Stomach (tissue), 8 donors: ENCODE measurements at regions not wholly inside any gene's neighbourhood (a gene's known extent, or its start where the extent isn't known, plus 50 kb on each side); places are given as distances from the start of the nearest gene placed in this dataset.
A peak's percentile ranks its signal among the peaks of the same experiment; 100 is the strongest.

Experiments
- DNase-seq, 2 donors: peaks; one replicate each; pipeline versions ENCODE4 v3.0.0 to v3.0.0-alpha.2; 2013 to 2019
- H3K27ac ChIP-seq, 5 donors: fragments of 200-600 bp in 4 of 5; sonication (generic) in 4 of 5; one replicate each; pipeline ENCODE4 v1.5.1; 2013 to 2019; ENCODE audit warnings: mild to moderate bottlenecking in 1 of 5, moderate library complexity in 1 of 5
- H3K27me3 ChIP-seq, 3 donors: fragments of 200-600 bp; sonication (generic); one replicate each; pipeline ENCODE4 v1.5.1; 2017 to 2019; ENCODE audit warnings: mixed run types in 1 of 3
- H3K36me3 ChIP-seq, 4 donors: fragments of 200-600 bp; sonication (generic); 1 replicate in 3 of 4; 2 replicates in 1 of 4; pipeline ENCODE4 v1.5.1; 2016 to 2019
- H3K4me1 ChIP-seq, 4 donors: fragments of 200-600 bp; sonication (generic); one replicate each; pipeline ENCODE4 v1.5.1; 2016 to 2019
- H3K4me3 ChIP-seq, 4 donors: fragments of 200-600 bp; sonication (generic) in 3 of 4; one replicate each; pipeline ENCODE4 v1.5.1; 2016 to 2019; ENCODE audit warnings: mild to moderate bottlenecking in 1 of 4
- H3K9me3 ChIP-seq, 4 donors: fragments of 200-600 bp; sonication (generic); one replicate each; pipeline ENCODE4 v1.5.1; 2016 to 2019
- EP300 ChIP-seq: sonication (generic); formaldehyde crosslinking; IDR thresholded peaks from one replicate; pipeline ENCODE4 v1.6.1; 2017; ENCODE audit warnings: antibody characterized with exemption
- POLR2A ChIP-seq, 4 donors: fragments of 450-650 bp; IDR thresholded peaks; one replicate each; pipeline ENCODE4 v1.6.1; 2016; ENCODE audit warnings: antibody characterized with exemption in 4 of 4, control low read depth in 2 of 4, mild to moderate bottlenecking in 1 of 4, moderate library complexity in 1 of 4
- POLR2AphosphoS5 ChIP-seq, 3 donors: sonication (generic); formaldehyde crosslinking; IDR thresholded peaks; one replicate each; pipeline ENCODE4 v1.6.1; 2016; ENCODE audit warnings: antibody characterized with exemption in 3 of 3
- WGBS, 5 donors: extraction: QIAGEN DNeasy Blood & Tissue Kit in 3 of 5; methylation state at CpG; one replicate each; pipeline versions ENCODE4 v1.1.5 to v1.1.7; 2013 to 2018; 5-methylcytosine and 5-hydroxymethylcytosine counted together
- intact Hi-C: fragments of 100-400 bp; cut with DNase I; formaldehyde crosslinking; loops from one replicate; pipeline ENCODE4 v1.15.1; 2023; ENCODE audit warnings: low total_unique reads
- TF ChIP-seq, protein P1 (sequence below), 7 experiments: fragments of 450-650 bp in 4 of 7; fragments of 200-600 bp in 3 of 7; sonication (generic) in 3 of 7; IDR thresholded peaks; one replicate each; pipeline ENCODE4 v1.5.1; 2016 to 2019; ENCODE audit warnings: antibody characterized with exemption in 7 of 7, control low read depth in 2 of 7, mild to moderate bottlenecking in 1 of 7
- donor health status: healthy with polysubstance abuse.
- donor health status: Bipolar disorder and iron deficiency.
- donor health status: healthy.

- intact Hi-C loops, result no loop called here
Measured at GRCh38 chrX:9393571-9393970, 71.3 kb upstream of the TBL1X start.

GRCh38 chrX:9394212-9394611 is 70.6 kb upstream of the TBL1X start:
- no peak overlapping the region for H3K4me3 ChIP-seq
- 75 to 89% (median 84%) methylated on average over 10 to 12 of the region's 12 CpGs for whole genome bisulfite sequencing, 5 donors
- no peaks in the 10 kb centered on the region for H3K27me3 ChIP-seq
- no peaks in the 10 kb centered on the region for H3K36me3 ChIP-seq
- TF ChIP-seq, protein P1, sequence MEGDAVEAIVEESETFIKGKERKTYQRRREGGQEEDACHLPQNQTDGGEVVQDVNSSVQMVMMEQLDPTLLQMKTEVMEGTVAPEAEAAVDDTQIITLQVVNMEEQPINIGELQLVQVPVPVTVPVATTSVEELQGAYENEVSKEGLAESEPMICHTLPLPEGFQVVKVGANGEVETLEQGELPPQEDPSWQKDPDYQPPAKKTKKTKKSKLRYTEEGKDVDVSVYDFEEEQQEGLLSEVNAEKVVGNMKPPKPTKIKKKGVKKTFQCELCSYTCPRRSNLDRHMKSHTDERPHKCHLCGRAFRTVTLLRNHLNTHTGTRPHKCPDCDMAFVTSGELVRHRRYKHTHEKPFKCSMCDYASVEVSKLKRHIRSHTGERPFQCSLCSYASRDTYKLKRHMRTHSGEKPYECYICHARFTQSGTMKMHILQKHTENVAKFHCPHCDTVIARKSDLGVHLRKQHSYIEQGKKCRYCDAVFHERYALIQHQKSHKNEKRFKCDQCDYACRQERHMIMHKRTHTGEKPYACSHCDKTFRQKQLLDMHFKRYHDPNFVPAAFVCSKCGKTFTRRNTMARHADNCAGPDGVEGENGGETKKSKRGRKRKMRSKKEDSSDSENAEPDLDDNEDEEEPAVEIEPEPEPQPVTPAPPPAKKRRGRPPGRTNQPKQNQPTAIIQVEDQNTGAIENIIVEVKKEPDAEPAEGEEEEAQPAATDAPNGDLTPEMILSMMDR (IDR thresholded peaks at IDR 0.05), result no peak
- TF ChIP-seq POLR2AphosphoS5 (IDR thresholded peaks at IDR 0.05), result no peak
- no peak for TF ChIP-seq EP300
- no peak for TF ChIP-seq POLR2A (IDR thresholded peaks at IDR 0.05)
- intact Hi-C loops, result no loop called here
- no peak overlapping the region for H3K27ac ChIP-seq
- DNase-seq, result no peak
- no peaks in the 10 kb centered on the region for H3K4me1 ChIP-seq
- no peaks in the 10 kb centered on the region for H3K9me3 ChIP-seq

More at GRCh38 chrX:9393571-9393970, 71.3 kb upstream of the TBL1X start:
- H3K4me3 ChIP-seq, result no peak overlapping the region
- DNase-seq, result no peak
- H3K9me3 ChIP-seq, result peaks cover 0 to under 1% (median 0%) of the 10 kb centered on the region in 4 donors
- H3K36me3 ChIP-seq, result no peaks in the 10 kb centered on the region
- H3K4me1 ChIP-seq, result no peaks in the 10 kb centered on the region
- no peak overlapping the region for H3K27ac ChIP-seq
- TF ChIP-seq, protein P1 (IDR thresholded peaks at IDR 0.05), result no peak
- no peak for TF ChIP-seq POLR2AphosphoS5 (IDR thresholded peaks at IDR 0.05)
- no peak for TF ChIP-seq EP300
- TF ChIP-seq POLR2A (IDR thresholded peaks at IDR 0.05), result no peak
- no peaks in the 10 kb centered on the region for H3K27me3 ChIP-seq
- WGBS, 5 donors, result 67 to 80% (median 70%) methylated on average over 4 of the region's 4 CpGs

DNA sequence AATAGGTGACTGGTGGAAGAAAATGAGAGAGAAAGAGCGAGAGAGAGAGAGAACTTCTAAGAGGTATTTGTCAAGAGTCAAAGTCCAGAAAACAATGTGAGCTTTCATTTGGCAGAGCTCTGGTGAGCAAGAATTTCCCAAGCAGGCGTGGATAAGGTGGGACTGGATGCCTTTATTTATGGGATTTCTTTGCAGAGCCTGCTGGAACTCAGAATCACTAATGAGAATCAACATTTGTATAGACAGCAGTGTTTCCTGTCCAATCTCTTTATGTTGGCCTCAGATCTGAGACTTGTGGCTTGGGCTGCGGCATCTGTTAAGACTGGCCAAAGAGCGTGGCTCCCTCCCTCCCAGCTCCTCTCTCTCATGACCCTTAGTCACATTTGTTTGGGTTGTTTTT is 67.9 kb upstream of the TBL1X start:
- intact Hi-C loops, result no loop called here

DNA sequence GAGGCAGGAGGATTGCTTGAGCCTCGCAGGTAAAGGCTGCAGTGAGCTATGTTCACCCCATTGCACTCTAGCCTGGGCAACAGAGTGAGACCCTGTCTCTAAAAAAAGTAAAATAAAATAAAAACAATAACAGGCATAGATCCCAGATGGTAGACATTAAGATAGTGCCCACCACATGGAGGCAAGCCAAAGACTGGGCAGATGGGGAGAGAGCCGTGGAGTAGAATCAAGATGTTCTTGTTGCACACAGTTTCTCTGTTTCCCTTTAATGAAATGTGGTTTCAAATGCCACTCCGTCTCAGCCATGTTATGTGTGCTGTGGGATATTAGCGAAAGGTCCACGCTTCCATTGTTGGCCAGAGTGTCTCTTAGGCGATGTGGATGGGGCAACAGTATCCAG is 63.8 kb upstream of the TBL1X start:
- H3K4me1 ChIP-seq, result no peaks in the 10 kb centered on the region
- no peak overlapping the region for H3K4me3 ChIP-seq
- peaks cover 0 to 5% (median 0%) of the 10 kb centered on the region in 4 donors for H3K9me3 ChIP-seq
- intact Hi-C loops, result no loop called here
- no peaks in the 10 kb centered on the region for H3K27me3 ChIP-seq
- H3K36me3 ChIP-seq, result no peaks in the 10 kb centered on the region
- H3K27ac ChIP-seq, result no peak overlapping the region
- no peak for TF ChIP-seq POLR2AphosphoS5 (IDR thresholded peaks at IDR 0.05)
- TF ChIP-seq POLR2A (IDR thresholded peaks at IDR 0.05), result no peak
- no peak for TF ChIP-seq EP300
- TF ChIP-seq, protein P1 (IDR thresholded peaks at IDR 0.05), result no peak
- WGBS, 5 donors, result 89 to 97% (median 89%) methylated on average over 6 of the region's 6 CpGs
- no peak for DNase-seq

More for the DNA sequence above, 67.9 kb upstream of the TBL1X start:
- Histone ChIP-seq H3K27me3 (no peaks in the 10 kb centered on the region), H3K27ac (no peak overlapping the region), H3K4me3 (no peak overlapping the region), H3K9me3 (no peaks in the 10 kb centered on the region), H3K36me3 (no peaks in the 10 kb centered on the region), H3K4me1 (no peaks in the 10 kb centered on the region)
- TF ChIP-seq, protein P1 (IDR thresholded peaks at IDR 0.05), result no peak
- TF ChIP-seq POLR2AphosphoS5 (IDR thresholded peaks at IDR 0.05) (no peak), POLR2A (IDR thresholded peaks at IDR 0.05) (no peak), EP300 (no peak)
- 20 to 42% (median 33%) methylated on average over 4 of the region's 4 CpGs for WGBS, 5 donors
- peak in 1 of 2 donors; percentile 47 for DNase-seq
